ENCODE measurements at regions not wholly inside any gene's neighbourhood (a gene's known extent, or its start where the extent isn't known, plus 50 kb on each side); places are given as distances from the start of the nearest gene placed in this dataset.

DNA sequence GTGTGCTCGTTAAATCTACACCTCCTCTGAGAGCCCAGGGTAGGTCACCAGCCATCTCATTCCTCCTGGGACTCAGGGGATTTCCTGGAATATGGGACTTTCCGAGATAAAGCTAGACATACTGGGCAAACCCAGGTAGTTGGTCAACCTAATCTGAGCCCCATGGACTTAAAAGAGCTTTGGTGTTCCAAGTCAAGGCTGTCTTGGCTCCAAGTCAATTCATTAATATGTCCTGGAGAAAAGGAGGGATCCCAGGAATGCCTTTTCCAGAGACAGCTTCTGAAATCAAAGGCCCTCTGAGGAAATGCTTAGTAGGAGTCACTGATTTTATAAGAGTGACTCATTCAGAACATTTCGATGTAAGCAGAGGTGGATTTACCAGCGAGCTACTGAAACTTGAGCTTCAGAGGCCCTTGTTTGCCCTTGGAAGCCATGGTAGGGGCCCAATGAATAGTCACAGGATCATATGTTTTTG, 137.3 kb upstream of the UBE2E1 start:
- TF ChIP-seq CTCF (IDR thresholded peaks at IDR 0.05 in 2 of 3, conservative IDR thresholded peaks at IDR 0.05 in 1 of 3; ENCODE audit: control insufficient read depth in 2 of 3, extremely low read depth in 1 of 3, insufficient read depth in 1 of 3, low read depth in 3 of 3, low read length in 3 of 3): no peak
- no peak for TF ChIP-seq TARDBP (IDR thresholded peaks at IDR 0.05; ENCODE audit: borderline replicate concordance)
